HAP-1 (cell line): ENCODE measurements at regions not wholly inside any gene's neighbourhood (a gene's known extent, or its start where the extent isn't known, plus 50 kb on each side); places are given as distances from the start of the nearest gene placed in this dataset.

ENCODE experiments used
- DNase-seq, 2 experiments: peaks; one replicate each; pipeline ENCODE4 v3.0.0-alpha.2; 2016 to 2020; ENCODE audit warnings: low spot score in 2 of 2
- H3K27me3 ChIP-seq: fragments of 250-450 bp; sonication (Bioruptor Pico); 2 replicates; pipeline ENCODE4 v1.5.1; 2020; ENCODE audit warnings: low read depth, mild to moderate bottlenecking, moderate library complexity
- H3K36me3 ChIP-seq: fragments of 250-450 bp; sonication (Bioruptor Pico); replicated peaks from 2 replicates; pipeline ENCODE4 v1.5.1; 2020; ENCODE audit warnings: mild to moderate bottlenecking
- H3K4me1 ChIP-seq: fragments of 250-450 bp; sonication (Bioruptor Pico); 2 replicates; pipeline ENCODE4 v1.5.1; 2020; ENCODE audit warnings: mild to moderate bottlenecking
- H3K4me3 ChIP-seq: fragments of 250-450 bp; sonication (Bioruptor Pico); 2 replicates; pipeline ENCODE4 v1.5.1; 2020; ENCODE audit warnings: mild to moderate bottlenecking, moderate library complexity
- H3K9me3 ChIP-seq: fragments of 250-450 bp; sonication (Bioruptor Pico); 2 replicates; pipeline ENCODE4 v1.5.1; 2020; ENCODE audit warnings: mild to moderate bottlenecking, moderate library complexity
- in situ Hi-C: fragments of 300-500 bp; cut with MboI; formaldehyde crosslinking; loops from 3 replicates; pipeline ENCODE4 v1.14.3; 2020; ENCODE audit warnings: low sequenced_read_pairs, inconsistent platforms, mixed read lengths

DNA sequence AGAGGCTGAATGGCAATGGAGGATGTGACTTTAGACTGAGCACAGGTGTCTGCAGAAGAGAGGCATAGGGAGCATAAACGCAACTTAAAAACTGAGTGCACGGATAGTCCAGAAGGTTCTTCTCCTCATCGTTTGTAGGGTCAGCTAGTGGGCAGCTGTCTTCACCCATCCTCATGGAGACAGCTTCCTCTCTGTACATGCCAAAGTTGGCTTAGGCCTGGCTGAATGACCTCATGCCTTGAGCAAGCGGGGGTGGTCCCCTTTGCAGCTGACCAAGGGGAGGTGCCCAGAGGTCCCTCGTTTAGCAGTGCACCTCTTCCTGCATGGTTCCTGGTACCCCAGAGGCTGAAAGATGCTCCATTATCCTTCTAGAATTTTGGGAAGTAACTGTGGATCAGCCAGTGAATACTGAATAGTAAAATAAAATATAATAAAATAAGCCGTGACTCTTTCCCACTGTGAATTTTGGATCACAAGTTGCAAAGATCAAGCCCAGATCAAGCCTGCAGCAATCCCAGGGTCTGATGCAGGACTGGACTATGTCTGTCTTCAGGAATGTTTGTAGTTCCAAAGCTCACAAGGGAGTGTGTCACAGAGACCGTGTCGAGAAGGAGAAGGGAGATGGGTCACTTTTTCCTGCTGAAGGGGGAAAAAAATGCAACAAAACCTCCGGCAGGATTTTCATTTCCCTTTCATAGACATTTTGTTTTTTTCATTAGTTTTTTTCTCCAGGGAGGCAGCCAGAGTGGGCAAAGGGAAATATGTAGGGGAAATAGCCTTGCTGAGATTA is 295.3 kb upstream of the MKI67 start:
- Histone ChIP-seq H3K9me3 (no peaks in the 10 kb centered on the region), H3K4me1 (no peaks in the 10 kb centered on the region), H3K4me3 (no peak overlapping the region), H3K27me3 (no peaks in the 10 kb centered on the region), H3K36me3 (no peaks in the 10 kb centered on the region)
- in situ Hi-C loops, result no loop called here
- no peak for DNase-seq

DNA sequence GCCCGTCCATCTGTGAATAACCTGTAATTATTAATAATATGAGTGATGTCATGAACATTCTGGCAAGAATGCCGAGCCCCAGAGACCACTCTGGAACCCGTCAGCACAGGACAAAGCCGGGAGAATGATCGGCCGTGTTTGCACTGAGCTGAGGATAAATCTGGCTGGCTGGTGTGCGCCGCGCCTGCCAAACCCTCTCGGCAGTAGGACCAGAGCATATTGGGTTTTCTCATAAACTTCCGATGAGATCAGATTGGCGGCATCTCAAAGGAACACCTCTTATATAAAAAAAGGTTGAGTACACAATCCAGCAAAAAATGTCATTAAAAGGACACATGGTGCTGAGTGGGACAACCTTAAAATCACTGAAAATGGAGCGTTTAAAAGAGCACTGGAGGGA is 296.0 kb upstream of the MKI67 start:
- in situ Hi-C loops, result no loop called here
- no peaks in the 10 kb centered on the region for H3K36me3 ChIP-seq
- H3K9me3 ChIP-seq, result no peaks in the 10 kb centered on the region
- H3K4me3 ChIP-seq, result no peak overlapping the region
- H3K4me1 ChIP-seq, result no peaks in the 10 kb centered on the region
- no peaks in the 10 kb centered on the region for H3K27me3 ChIP-seq
- no peak for DNase-seq

DNA sequence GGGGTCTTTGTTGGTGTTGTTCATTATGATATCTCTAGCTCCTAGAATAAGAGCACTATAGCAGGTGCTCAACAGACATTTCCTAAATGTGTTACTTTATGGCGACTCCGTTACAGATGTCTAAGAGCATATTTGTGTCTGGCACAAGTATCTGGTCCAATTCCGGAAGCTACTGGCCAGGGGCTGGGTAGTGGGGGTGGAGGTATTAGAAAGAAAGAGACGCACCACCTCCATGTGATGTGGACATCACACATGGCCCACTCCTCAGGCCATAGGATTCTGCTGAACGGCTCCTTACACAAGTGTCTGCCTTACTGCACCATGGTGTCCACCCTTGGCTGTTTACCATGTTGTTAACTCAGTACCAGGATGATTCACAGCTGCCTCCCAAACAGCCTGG is 296.8 kb upstream of the MKI67 start:
- H3K27me3 ChIP-seq, result no peaks in the 10 kb centered on the region
- in situ Hi-C loops, result no loop called here

DNA sequence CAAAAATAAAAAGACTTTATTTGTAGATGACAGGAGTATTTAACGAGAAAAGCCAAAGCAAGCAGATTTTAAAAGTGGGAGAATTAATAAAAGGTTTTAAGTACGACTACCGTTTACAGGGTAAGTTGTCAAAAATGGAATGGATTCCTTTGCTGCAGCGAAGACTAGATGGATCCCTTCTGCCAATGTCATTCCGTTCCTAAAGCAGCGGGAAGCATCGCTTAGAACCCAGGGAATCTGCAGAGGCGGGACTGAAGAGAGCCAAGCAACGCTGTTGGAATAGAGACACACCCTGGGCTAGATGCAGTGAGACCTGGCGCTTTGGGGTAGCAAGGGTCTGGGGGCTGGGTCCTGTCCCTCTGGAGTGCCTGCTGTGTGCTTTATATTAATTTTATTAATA is 303.1 kb upstream of the MKI67 start:
- Histone ChIP-seq H3K4me1 (no peaks in the 10 kb centered on the region), H3K36me3 (no peaks in the 10 kb centered on the region), H3K9me3 (no peaks in the 10 kb centered on the region), H3K4me3 (no peak overlapping the region), H3K27me3 (no peaks in the 10 kb centered on the region)
- in situ Hi-C loops, result no loop called here
- no peak for DNase-seq

More for the DNA sequence above, 296.8 kb upstream of the MKI67 start:
- no peaks in the 10 kb centered on the region for H3K9me3 ChIP-seq
- no peaks in the 10 kb centered on the region for H3K4me1 ChIP-seq
- DNase-seq, result no peak
- no peaks in the 10 kb centered on the region for H3K36me3 ChIP-seq
- no peak overlapping the region for H3K4me3 ChIP-seq

DNA sequence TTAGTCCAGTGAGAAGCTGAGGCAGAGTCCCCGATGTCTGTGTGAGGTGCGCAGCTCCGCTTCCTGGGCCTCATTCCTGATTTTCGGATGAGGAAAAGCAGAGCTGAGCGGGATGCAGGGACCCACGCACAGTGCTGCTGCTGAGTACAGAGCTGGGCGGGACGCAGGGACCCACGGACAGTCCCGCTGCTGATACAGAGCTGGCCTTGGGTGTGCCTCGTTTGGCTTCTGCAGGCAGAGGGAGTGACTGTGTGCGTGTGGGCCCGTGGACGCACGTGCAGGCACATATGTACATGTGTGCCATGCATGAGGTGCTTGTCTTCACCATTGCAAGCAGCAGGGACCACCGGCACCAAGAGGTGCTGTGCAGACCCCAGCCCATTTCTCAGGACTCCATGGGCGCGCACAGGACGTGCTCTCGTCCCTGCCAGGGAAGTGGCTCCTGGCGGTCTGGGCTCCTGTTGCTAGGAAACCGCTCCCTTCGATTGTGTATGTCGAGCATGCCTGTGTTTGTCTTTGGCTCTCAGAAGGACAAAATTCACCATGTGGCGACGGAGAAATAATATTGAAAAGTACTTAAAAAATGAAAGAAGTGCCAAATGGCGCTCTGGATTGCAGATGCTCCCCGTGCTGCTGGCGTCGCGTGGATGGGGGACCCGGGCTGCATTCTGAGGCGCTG is 303.8 kb upstream of the MKI67 start:
- DNase-seq, result no peak
- in situ Hi-C loops, result no loop called here
- Histone ChIP-seq H3K9me3 (no peaks in the 10 kb centered on the region), H3K27me3 (no peaks in the 10 kb centered on the region), H3K36me3 (no peaks in the 10 kb centered on the region), H3K4me3 (no peak overlapping the region), H3K4me1 (no peaks in the 10 kb centered on the region)

DNA sequence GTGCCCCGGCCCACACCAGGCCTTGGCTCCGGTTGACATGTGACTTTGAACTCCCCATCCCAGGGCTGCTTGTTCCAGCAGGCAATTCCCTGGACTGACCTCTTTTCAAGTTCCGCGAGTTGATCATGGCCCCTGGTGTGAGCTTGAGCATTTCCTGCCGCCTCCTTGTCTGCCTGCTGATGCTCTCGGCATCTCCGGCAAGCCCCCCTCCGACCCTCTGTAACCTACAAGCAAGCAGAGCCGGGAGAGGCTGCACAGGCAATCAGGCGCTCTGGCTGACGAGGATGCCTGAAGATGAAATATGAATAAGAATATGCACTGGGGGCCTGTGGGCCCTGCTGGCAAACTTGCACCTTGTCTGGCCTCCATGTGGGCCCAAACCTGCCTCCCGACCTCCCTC is 304.9 kb upstream of the MKI67 start:
- no peak overlapping the region for H3K4me3 ChIP-seq
- no peaks in the 10 kb centered on the region for H3K4me1 ChIP-seq
- in situ Hi-C loops, result no loop called here
- no peak for DNase-seq
- no peaks in the 10 kb centered on the region for H3K27me3 ChIP-seq
- no peaks in the 10 kb centered on the region for H3K9me3 ChIP-seq
- H3K36me3 ChIP-seq, result no peaks in the 10 kb centered on the region

DNA sequence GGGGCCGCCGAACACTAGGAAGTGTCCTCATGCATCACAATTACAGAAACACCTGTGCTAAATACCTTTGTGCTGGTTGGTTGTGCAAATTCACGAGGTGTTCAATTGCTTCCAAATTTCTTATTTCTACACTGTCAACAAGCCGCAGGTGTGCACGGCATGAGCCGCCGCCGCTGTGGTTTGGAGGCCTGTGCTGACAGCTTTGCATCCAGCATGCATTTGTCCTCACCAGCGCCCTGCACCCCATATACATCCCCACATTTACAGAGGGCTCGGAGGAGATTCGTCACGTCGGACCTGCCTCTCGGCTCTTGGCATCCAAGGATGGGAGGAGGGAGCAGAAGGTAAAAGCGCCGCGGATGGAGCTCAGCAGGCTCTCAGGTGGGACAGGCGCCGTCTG is 305.3 kb upstream of the MKI67 start:
- DNase-seq, result no peak
- H3K4me3 ChIP-seq, result no peak overlapping the region
- no peaks in the 10 kb centered on the region for H3K36me3 ChIP-seq
- in situ Hi-C loops, result no loop called here
- H3K27me3 ChIP-seq, result no peaks in the 10 kb centered on the region
- H3K9me3 ChIP-seq, result no peaks in the 10 kb centered on the region
- no peaks in the 10 kb centered on the region for H3K4me1 ChIP-seq

DNA sequence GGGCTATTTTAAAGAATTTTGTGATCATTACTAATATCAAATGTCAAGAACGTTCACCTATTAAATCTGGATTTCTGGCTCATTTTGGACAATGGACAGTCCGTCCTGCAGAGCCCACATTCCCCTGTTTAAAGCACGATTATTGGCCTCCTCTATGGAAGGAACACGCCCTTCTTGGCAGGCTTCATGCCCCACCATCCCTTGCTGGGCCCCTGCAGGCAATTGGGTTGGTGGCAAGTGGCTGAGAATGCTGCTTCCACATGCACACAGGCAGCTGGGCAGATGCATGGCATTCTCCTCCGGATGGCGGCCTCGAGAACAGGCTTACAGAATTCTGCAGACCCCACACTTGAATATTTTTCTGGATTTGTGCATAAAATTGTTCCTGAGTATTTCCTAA is 305.8 kb upstream of the MKI67 start:
- Histone ChIP-seq H3K4me3 (no peak overlapping the region), H3K36me3 (no peaks in the 10 kb centered on the region), H3K9me3 (no peaks in the 10 kb centered on the region), H3K27me3 (no peaks in the 10 kb centered on the region), H3K4me1 (no peaks in the 10 kb centered on the region)
- in situ Hi-C loops, result no loop called here
- DNase-seq, result no peak

DNA sequence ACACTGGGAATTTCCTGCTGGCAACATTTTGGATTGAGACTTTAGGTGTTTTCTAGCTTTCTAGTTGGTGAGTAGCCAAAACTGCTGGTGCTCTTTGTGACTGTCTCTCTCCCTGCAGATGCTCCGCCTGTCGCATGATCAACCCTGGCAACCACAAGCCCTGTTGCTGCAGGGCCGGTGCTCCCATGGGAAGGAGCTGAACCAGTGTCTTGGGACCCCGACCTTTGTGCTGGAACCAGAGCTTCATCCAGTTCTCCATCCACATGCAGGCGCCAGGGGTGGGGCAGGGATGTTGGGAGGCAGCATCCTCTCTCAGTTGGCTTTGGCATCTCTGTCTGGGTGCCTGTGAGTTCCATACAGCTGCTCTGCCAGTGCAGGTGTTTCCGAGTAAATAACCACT is 306.2 kb upstream of the MKI67 start:
- DNase-seq, result no peak
- no peaks in the 10 kb centered on the region for H3K4me1 ChIP-seq
- H3K4me3 ChIP-seq, result no peak overlapping the region
- no peaks in the 10 kb centered on the region for H3K27me3 ChIP-seq
- no peaks in the 10 kb centered on the region for H3K9me3 ChIP-seq
- in situ Hi-C loops, result no loop called here
- H3K36me3 ChIP-seq, result no peaks in the 10 kb centered on the region

DNA sequence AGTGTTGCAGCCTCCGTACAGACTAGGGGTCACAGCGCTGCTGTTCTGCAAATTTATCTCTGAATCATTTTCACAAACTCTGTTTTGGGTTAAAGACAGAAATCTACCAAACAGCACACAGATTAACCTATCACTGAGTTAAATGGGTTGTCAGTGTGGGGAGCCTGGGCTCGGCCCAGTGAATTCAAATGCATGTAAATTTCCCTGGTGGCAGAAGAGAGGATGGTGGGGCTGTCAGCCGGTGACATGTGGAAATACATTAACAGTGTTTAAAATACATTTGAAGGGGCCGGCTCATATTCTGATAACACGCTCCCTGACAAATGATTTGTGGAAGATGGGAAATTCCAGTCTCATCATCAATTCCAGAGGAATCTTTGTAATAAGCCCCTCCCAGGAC is 309.6 kb upstream of the MKI67 start:
- Histone ChIP-seq H3K36me3 (no peaks in the 10 kb centered on the region), H3K4me1 (no peaks in the 10 kb centered on the region), H3K9me3 (no peaks in the 10 kb centered on the region), H3K27me3 (no peaks in the 10 kb centered on the region), H3K4me3 (no peak overlapping the region)
- no peak for DNase-seq
- in situ Hi-C loops, result no loop called here

DNA sequence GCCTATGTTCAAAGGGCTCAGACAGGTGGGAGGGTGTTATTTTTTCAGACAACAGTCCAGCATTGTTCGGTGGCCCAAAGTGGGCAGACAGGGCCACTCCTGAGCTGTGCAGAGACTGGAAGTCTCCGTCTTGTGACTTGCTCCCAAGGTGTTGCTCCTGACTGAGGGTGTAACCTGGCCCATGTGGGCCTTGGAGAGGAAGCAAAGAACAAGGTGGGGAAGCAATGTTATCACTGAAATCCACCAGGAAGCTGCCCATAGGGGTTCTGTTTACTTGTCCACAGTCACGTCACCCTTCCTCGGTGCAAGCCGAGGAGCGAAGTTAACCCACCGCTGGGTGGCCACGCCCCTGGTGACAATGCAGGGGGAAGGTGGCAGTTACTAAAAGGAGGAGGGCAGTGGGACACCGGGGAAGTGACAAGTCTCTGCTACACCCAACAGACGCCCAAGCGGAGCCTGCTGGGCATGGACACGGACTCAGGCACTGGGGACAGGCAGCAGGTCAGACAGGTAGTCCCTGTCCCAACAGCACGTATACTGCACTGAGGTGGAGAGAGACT is 311.6 kb upstream of the MKI67 start:
- Histone ChIP-seq H3K9me3 (no peaks in the 10 kb centered on the region), H3K27me3 (no peaks in the 10 kb centered on the region), H3K4me3 (no peak overlapping the region), H3K36me3 (no peaks in the 10 kb centered on the region), H3K4me1 (no peaks in the 10 kb centered on the region)
- no peak for DNase-seq
- in situ Hi-C loops, result no loop called here

DNA sequence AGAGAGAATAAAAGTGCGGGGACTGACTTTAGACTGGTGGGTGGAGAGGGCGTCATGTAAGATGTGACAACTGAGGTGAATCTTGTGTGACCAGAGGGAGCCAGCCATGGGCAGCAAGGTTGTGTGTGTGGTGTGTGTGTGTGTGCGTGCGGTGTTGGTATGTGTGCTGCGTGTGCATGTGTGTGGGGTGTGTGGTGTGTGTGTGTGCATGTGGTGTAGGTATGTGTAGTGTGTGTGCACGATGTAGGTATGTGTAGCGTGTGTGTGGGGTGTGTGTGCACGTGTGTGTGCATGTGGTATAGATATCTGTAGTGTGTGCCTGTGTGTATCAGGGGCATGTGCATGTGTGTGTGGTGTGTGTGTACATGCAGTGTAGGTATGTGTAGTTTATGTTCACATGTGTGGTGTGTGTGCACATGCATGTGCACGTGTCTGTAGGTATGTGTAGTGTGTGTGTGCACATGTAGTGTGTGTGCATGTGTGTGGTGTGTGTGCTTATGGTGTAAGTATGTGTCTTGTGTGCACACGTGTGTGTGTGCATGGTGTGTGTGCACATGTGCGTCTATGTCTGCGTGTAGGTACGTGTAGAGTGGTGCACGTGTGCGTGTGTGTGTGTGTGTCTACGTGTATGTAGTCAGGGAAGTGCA is 312.3 kb upstream of the MKI67 start:
- in situ Hi-C loops, result no loop called here
- no peaks in the 10 kb centered on the region for H3K4me1 ChIP-seq

DNA sequence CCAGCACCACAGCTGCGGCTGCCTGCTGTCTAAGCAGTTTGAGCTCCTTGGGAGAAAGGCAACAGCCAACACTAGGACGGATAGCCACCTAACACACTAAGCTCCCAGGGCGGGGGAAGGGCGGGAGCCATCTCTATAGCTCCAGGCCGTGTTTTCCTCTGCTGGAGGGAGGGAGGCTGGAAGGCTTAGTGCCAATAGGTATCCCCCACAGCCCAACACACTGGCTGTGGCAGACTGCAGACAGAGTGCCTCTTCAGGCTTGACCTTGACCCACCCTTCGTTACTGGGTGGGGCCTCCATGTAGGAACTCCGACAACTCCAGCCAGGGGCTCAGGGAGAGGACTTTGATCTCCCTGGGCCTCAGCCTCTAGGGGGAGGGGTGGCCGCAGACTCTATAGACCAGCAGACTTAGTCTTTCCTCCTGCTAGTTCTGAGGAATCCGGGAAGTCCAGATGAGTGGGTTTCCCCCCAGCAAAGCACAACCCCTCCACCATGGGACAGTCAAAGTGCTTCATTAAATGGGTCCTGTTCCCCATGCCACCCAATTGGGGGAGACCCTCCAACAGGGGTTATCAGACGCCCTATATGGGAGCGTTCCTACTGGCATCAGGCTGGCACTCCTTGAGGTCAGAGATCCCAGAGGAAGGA is 314.4 kb upstream of the MKI67 start:
- in situ Hi-C loops, result no loop called here
- no peak for DNase-seq
- no peak overlapping the region for H3K4me3 ChIP-seq
- no peaks in the 10 kb centered on the region for H3K27me3 ChIP-seq
- H3K9me3 ChIP-seq, result no peaks in the 10 kb centered on the region
- H3K4me1 ChIP-seq, result no peaks in the 10 kb centered on the region
- H3K36me3 ChIP-seq, result no peaks in the 10 kb centered on the region

More for the DNA sequence above, 312.3 kb upstream of the MKI67 start:
- Histone ChIP-seq H3K4me3 (no peak overlapping the region), H3K36me3 (no peaks in the 10 kb centered on the region), H3K27me3 (no peaks in the 10 kb centered on the region), H3K9me3 (no peaks in the 10 kb centered on the region)
- no peak for DNase-seq
